ENCODE measurements at regions not wholly inside any gene's neighbourhood (a gene's known extent, or its start where the extent isn't known, plus 50 kb on each side); places are given as distances from the start of the nearest gene placed in this dataset.

DNA sequence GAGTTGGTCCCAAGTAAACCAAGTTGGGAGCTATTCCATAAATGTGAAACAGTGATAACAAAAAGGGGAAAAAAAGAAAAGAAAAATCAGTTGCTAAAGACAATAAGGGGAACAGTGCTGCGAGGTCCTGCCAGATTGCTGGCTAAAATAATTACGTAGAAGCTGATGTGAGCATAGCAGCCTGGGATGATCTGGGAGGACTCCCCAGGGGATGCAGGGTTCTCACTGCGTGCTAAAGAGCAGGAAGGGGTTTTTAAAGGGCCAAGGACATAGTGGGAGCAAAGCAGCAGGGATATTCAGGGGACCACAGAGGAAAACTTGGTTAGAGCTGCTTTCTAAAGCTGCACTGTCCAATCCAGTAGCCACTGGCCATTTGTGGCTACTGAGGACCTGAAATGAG is 133.0 kb upstream of the UMPS start:
- no peaks in the 10 kb centered on the region for H4K20me1 ChIP-seq (ENCODE audit: insufficient read depth, low read length)
- H3K27ac ChIP-seq (ENCODE audit: low read depth, low read length): no peak overlapping the region
- no peaks in the 10 kb centered on the region for H3K36me3 ChIP-seq (ENCODE audit: insufficient read depth, low read length)
- peaks cover 3% of the 10 kb centered on the region for H3K4me1 ChIP-seq (ENCODE audit: insufficient read depth, low read length)
- peaks cover 19% of the 10 kb centered on the region for H3K27me3 ChIP-seq (ENCODE audit: insufficient read depth, low read length)
- H2AFZ ChIP-seq (ENCODE audit: low read length): no peak overlapping the region
- H3K4me2 ChIP-seq (ENCODE audit: insufficient read depth, low read length): no peak overlapping the region
- no peaks in the 10 kb centered on the region for H3K9me3 ChIP-seq (ENCODE audit: low read depth, low read length)
- no peak overlapping the region for H3K4me3 ChIP-seq (ENCODE audit: insufficient read depth, low read length)
- TF ChIP-seq, protein P1, sequence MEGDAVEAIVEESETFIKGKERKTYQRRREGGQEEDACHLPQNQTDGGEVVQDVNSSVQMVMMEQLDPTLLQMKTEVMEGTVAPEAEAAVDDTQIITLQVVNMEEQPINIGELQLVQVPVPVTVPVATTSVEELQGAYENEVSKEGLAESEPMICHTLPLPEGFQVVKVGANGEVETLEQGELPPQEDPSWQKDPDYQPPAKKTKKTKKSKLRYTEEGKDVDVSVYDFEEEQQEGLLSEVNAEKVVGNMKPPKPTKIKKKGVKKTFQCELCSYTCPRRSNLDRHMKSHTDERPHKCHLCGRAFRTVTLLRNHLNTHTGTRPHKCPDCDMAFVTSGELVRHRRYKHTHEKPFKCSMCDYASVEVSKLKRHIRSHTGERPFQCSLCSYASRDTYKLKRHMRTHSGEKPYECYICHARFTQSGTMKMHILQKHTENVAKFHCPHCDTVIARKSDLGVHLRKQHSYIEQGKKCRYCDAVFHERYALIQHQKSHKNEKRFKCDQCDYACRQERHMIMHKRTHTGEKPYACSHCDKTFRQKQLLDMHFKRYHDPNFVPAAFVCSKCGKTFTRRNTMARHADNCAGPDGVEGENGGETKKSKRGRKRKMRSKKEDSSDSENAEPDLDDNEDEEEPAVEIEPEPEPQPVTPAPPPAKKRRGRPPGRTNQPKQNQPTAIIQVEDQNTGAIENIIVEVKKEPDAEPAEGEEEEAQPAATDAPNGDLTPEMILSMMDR (IDR thresholded peaks at IDR 0.05; ENCODE audit: extremely low read depth, low read depth, low read length): no peak
- no peak for DNase-seq (ENCODE audit: insufficient read length, low spot score, missing footprints)
- H3K79me2 ChIP-seq (ENCODE audit: insufficient read depth, low read length): no peaks in the 10 kb centered on the region

DNA sequence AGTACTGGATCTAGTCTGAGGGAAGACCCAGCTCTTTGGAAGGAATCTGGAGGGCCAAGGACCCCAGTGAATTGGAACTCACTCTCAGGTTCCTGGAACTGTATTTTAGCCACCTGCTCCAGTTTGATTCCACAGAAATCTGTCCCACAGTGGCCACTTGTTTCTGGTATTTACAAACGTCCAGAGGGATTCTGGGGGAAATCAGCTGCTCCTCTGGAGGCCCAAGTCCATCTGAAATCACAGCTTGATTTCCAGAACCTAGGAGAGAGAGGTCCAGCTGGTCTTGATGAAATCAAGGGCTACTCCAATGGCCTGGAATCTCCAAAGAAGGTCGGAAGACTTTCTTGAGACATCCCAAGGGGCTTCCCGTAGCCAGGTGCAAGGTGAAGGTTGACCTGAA is 132.3 kb upstream of the UMPS start:
- no peaks in the 10 kb centered on the region for H3K36me3 ChIP-seq (ENCODE audit: insufficient read depth, low read length)
- TF ChIP-seq, protein P1 (IDR thresholded peaks at IDR 0.05; ENCODE audit: extremely low read depth, low read depth, low read length): no peak
- H3K4me3 ChIP-seq (ENCODE audit: insufficient read depth, low read length): no peak overlapping the region
- H4K20me1 ChIP-seq (ENCODE audit: insufficient read depth, low read length): no peaks in the 10 kb centered on the region
- no peak overlapping the region for H3K27ac ChIP-seq (ENCODE audit: low read depth, low read length)
- H3K9me3 ChIP-seq (ENCODE audit: low read depth, low read length): no peaks in the 10 kb centered on the region
- no peaks in the 10 kb centered on the region for H3K79me2 ChIP-seq (ENCODE audit: insufficient read depth, low read length)
- no peak overlapping the region for H2AFZ ChIP-seq (ENCODE audit: low read length)
- H3K27me3 ChIP-seq (ENCODE audit: insufficient read depth, low read length): peaks cover 17% of the 10 kb centered on the region
- DNase-seq (ENCODE audit: insufficient read length, low spot score, missing footprints): no peak
- H3K4me1 ChIP-seq (ENCODE audit: insufficient read depth, low read length): peaks cover 3% of the 10 kb centered on the region
- H3K4me2 ChIP-seq (ENCODE audit: insufficient read depth, low read length): no peak overlapping the region

DNA sequence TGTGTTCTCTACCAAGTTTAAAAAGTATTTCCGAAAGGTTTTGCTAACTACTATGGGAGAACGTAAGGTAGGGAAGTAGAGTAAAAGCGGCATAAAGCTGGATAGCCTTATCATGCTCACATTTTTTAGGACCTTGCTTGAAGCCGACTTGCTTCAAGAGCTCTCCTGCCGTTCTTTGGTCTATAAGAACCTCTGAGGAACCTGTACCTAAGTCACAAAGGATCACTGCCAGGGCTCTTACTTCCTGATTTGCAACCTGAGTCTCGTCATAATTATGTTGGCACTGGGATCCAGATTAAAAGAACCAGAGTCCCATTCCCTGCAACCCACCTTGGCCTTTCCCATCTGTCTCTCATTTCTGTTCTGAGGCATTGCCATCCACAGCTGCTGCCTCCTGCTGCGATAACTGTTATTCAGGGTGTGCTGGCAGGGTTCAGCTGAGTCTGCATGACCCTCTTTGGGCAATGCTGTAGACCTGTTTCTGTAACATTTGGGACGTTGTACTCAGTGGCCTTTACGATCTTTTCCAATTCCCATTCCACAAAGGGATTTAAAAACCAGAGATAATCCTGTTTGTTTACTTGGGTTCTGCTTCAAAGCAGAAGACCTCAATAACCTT is 131.0 kb upstream of the UMPS start:
- TF ChIP-seq, protein P1 (IDR thresholded peaks at IDR 0.05; ENCODE audit: extremely low read depth, low read depth, low read length): no peak
- Histone ChIP-seq H3K79me2 (ENCODE audit: insufficient read depth, low read length) (no peaks in the 10 kb centered on the region), H3K4me2 (ENCODE audit: insufficient read depth, low read length) (no peak overlapping the region), H3K4me1 (ENCODE audit: insufficient read depth, low read length) (peaks cover 3% of the 10 kb centered on the region), H3K36me3 (ENCODE audit: insufficient read depth, low read length) (no peaks in the 10 kb centered on the region), H3K9me3 (ENCODE audit: low read depth, low read length) (no peaks in the 10 kb centered on the region), H3K27me3 (ENCODE audit: insufficient read depth, low read length) (peaks cover 18% of the 10 kb centered on the region), H4K20me1 (ENCODE audit: insufficient read depth, low read length) (no peaks in the 10 kb centered on the region), H2AFZ (ENCODE audit: low read length) (no peak overlapping the region), H3K4me3 (ENCODE audit: insufficient read depth, low read length) (no peak overlapping the region), H3K27ac (ENCODE audit: low read depth, low read length) (no peak overlapping the region)
- no peak for DNase-seq (ENCODE audit: insufficient read length, low spot score, missing footprints)

DNA sequence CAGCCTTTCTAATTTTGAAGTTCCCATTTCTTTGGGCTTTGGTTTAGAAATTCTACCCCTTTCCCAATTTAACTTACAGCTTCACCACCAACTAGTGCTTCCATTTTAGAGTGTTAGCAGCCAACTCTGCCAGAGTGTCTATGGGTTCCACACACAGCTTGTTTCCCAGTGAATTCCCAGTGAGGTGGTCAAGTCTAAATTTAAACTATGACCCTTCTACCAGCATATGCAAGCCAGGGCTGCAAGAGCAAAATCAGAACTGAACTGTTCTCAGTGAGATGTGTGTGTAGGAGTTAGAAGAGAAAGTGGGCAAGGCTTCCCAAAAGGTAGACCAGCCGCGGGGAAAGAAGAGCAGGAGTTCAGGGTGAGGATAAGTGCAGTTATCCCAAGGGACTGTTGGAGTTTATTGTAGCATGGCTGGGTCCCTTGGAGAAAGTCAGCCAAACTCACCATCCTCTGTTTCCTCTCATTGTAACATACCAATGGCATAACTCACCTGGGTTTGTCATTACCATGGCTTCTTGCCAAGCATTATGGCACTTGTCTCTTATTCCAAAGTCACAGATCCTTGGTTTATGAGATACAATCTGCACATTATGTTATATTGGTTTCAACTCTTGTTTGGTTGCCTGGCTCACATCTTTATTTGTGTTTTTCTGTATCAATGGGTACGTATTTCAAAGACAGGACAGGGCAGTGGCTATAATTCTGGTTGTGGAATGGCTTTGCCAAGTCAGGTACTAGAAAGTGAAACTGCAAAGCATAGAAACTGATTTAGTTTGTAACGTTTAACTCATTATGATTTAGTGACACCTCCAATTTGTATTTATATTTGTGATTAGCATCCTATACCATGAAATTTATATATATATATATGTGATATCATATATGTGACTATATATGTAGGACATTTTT is 130.2 kb upstream of the UMPS start:
- no peak overlapping the region for H3K27ac ChIP-seq (ENCODE audit: low read depth, low read length)

More for the DNA sequence above, 130.2 kb upstream of the UMPS start:
- Histone ChIP-seq H3K4me2 (ENCODE audit: insufficient read depth, low read length) (no peak overlapping the region), H3K4me1 (ENCODE audit: insufficient read depth, low read length) (peaks cover 3% of the 10 kb centered on the region), H3K27me3 (ENCODE audit: insufficient read depth, low read length) (peaks cover 18% of the 10 kb centered on the region), H2AFZ (ENCODE audit: low read length) (no peak overlapping the region), H3K9me3 (ENCODE audit: low read depth, low read length) (no peaks in the 10 kb centered on the region), H3K36me3 (ENCODE audit: insufficient read depth, low read length) (no peaks in the 10 kb centered on the region), H3K4me3 (ENCODE audit: insufficient read depth, low read length) (no peak overlapping the region), H4K20me1 (ENCODE audit: insufficient read depth, low read length) (no peaks in the 10 kb centered on the region), H3K79me2 (ENCODE audit: insufficient read depth, low read length) (no peaks in the 10 kb centered on the region)
- DNase-seq (ENCODE audit: insufficient read length, low spot score, missing footprints): no peak
- TF ChIP-seq, protein P1 (IDR thresholded peaks at IDR 0.05; ENCODE audit: extremely low read depth, low read depth, low read length): no peak
